Mesenchymal stem cell (in vitro differentiated cells and primary cell): ENCODE measurements at regions not wholly inside any gene's neighbourhood (a gene's known extent, or its start where the extent isn't known, plus 50 kb on each side); places are given as distances from the start of the nearest gene placed in this dataset.
"Not testable (repeated sequence)": the region's sequence is repeated elsewhere in the genome, so short reads cannot be mapped to it uniquely, and the experiment has no call there.

Experiments used
- DNase-seq: peaks from one replicate; pipeline ENCODE4 v3.0.0-alpha.2; 2013
- H2AFZ ChIP-seq: one replicate; pipeline ENCODE4 v1.6.1; 2013; ENCODE audit warnings: low read depth, mild to moderate bottlenecking, control low read depth, inconsistent platforms, low read length, moderate library complexity
- H2AK5ac ChIP-seq: 2 replicates; pipeline ENCODE4 v1.6.1; 2013; ENCODE audit warnings: low read length, moderate library complexity, mild to moderate bottlenecking, inconsistent platforms; ENCODE audit not compliant: severe bottlenecking
- H2BK120ac ChIP-seq: one replicate; pipeline ENCODE4 v1.6.1; 2013; ENCODE audit warnings: low read depth, mild to moderate bottlenecking, inconsistent platforms, low read length, moderate library complexity
- H2BK12ac ChIP-seq, 2 experiments: one replicate each; pipeline ENCODE4 v1.6.1; 2013; ENCODE audit warnings: inconsistent platforms in 2 of 2, low read length in 2 of 2, mild to moderate bottlenecking in 2 of 2, moderate library complexity in 2 of 2, control low read depth in 1 of 2
- H2BK15ac ChIP-seq: one replicate; pipeline ENCODE4 v1.6.1; 2013; ENCODE audit warnings: mild to moderate bottlenecking, low read depth, inconsistent platforms; ENCODE audit not compliant: poor library complexity, severe bottlenecking
- H2BK5ac ChIP-seq: 2 replicates; pipeline ENCODE4 v1.6.1; 2013; ENCODE audit warnings: low read depth, mild to moderate bottlenecking, low read length, control low read depth, inconsistent platforms; ENCODE audit not compliant: poor library complexity, severe bottlenecking
- H3K14ac ChIP-seq, 2 experiments: one replicate each; pipeline ENCODE4 v1.6.1; 2013; ENCODE audit warnings: inconsistent platforms in 2 of 2, low read length in 2 of 2, control low read depth in 1 of 2, mild to moderate bottlenecking in 1 of 2, moderate library complexity in 1 of 2
- H3K18ac ChIP-seq, 2 experiments: one replicate each; pipeline ENCODE4 v1.6.1; 2013; ENCODE audit warnings: inconsistent platforms in 2 of 2, low read length in 2 of 2, control low read depth in 1 of 2, low read depth in 1 of 2, mild to moderate bottlenecking in 1 of 2
- H3K23ac ChIP-seq, 2 experiments: one replicate each; pipeline ENCODE4 v1.6.1; 2013; ENCODE audit warnings: inconsistent platforms in 2 of 2, low read length in 2 of 2, mild to moderate bottlenecking in 2 of 2, moderate library complexity in 2 of 2, control low read depth in 1 of 2
- H3K27ac ChIP-seq: 2 replicates; pipeline ENCODE4 v1.5.1; 2013; ENCODE audit warnings: mild to moderate bottlenecking, moderate library complexity, low read length, control low read depth, inconsistent platforms; ENCODE audit not compliant: poor library complexity, severe bottlenecking
- H3K27me3 ChIP-seq, 2 experiments: 2 replicates each; pipeline versions ENCODE4 v1.6.1 to v1.7.0; 2013; ENCODE audit warnings: low read length in 2 of 2, mild to moderate bottlenecking in 2 of 2, moderate library complexity in 2 of 2, control low read depth in 1 of 2, inconsistent platforms in 1 of 2; ENCODE audit not compliant: control insufficient read depth in 1 of 2, insufficient read depth in 1 of 2
- H3K36me3 ChIP-seq, 2 experiments: 2 replicates each; pipeline versions ENCODE4 v1.6.1 to v1.7.0; 2013; ENCODE audit warnings: low read length in 2 of 2, control low read depth in 1 of 2, inconsistent platforms in 1 of 2, low read depth in 1 of 2, mild to moderate bottlenecking in 1 of 2; ENCODE audit not compliant: insufficient read depth in 2 of 2, control insufficient read depth in 1 of 2
- H3K4ac ChIP-seq, 2 experiments: one replicate each; pipeline ENCODE4 v1.6.1; 2013; ENCODE audit warnings: inconsistent platforms in 2 of 2, low read length in 2 of 2, mild to moderate bottlenecking in 2 of 2, moderate library complexity in 2 of 2, control low read depth in 1 of 2, low read depth in 1 of 2
- H3K4me1 ChIP-seq: 2 replicates; pipeline ENCODE4 v1.6.1; 2013; ENCODE audit warnings: low read depth, low read length, control low read depth; ENCODE audit not compliant: control insufficient read depth, insufficient read depth
- H3K4me2 ChIP-seq: 2 replicates; pipeline ENCODE4 v1.6.1; 2013; ENCODE audit warnings: low read length, mild to moderate bottlenecking, inconsistent platforms; ENCODE audit not compliant: poor library complexity, severe bottlenecking
- H3K4me3 ChIP-seq, 2 experiments: 2 replicates each; pipeline versions ENCODE4 v1.5.1 to v1.7.0; 2013; ENCODE audit warnings: low read length in 2 of 2, mild to moderate bottlenecking in 2 of 2, control low read depth in 1 of 2, low read depth in 1 of 2; ENCODE audit not compliant: insufficient read depth in 1 of 2
- H3K79me1 ChIP-seq: replicated peaks from 2 replicates; pipeline ENCODE4 v1.6.1; 2013; ENCODE audit warnings: mild to moderate bottlenecking, control low read depth, low read length, inconsistent platforms; ENCODE audit not compliant: poor library complexity, severe bottlenecking
- H3K9ac ChIP-seq: 2 replicates; pipeline ENCODE4 v1.7.0; 2013; ENCODE audit warnings: mild to moderate bottlenecking, low read length, moderate library complexity
- H3K9me3 ChIP-seq: 2 replicates; pipeline ENCODE4 v1.7.0; 2013; ENCODE audit warnings: mild to moderate bottlenecking, low read length; ENCODE audit not compliant: control insufficient read depth
- H4K8ac ChIP-seq: one replicate; pipeline ENCODE4 v1.6.1; 2013; ENCODE audit warnings: inconsistent platforms, mild to moderate bottlenecking, low read length, moderate library complexity
- H4K91ac ChIP-seq: one replicate; pipeline ENCODE4 v1.6.1; 2013; ENCODE audit warnings: mild to moderate bottlenecking, low read length, inconsistent platforms
- WGBS: methylation state at CpG from one replicate; pipeline ENCODE4 v1.1.7; 2013; ENCODE audit warnings: mixed read lengths; 5-methylcytosine and 5-hydroxymethylcytosine counted together

DNA sequence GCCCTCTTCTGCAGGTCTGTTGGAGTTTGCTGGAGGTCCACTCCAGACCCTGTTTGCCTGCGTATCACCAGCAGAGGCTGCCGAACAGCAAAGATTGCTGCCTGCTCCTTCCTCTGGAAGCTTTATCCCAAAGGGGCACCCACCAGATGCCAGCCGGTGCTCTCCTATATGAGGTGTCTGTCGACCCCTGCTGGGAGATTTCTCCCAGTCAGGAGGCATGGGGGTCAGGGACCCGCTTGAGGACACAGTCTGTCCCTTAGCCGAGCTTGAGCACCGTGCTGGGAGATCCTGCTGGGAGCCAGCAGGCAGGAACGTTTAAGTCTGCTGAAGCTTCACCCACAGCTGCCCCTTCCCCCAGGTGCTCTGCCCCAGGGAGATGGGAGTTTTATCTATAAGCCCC lies 402.7 kb downstream of the USP25 start:
- not testable (repeated sequence) for H3K14ac ChIP-seq, H3K27ac ChIP-seq, H2AK5ac ChIP-seq, H4K8ac ChIP-seq, DNase-seq, H2BK12ac ChIP-seq, H2AFZ ChIP-seq, H2BK5ac ChIP-seq, H3K27me3 ChIP-seq, H3K79me1 ChIP-seq, H3K9ac ChIP-seq, H2BK120ac ChIP-seq, H4K91ac ChIP-seq, H3K36me3 ChIP-seq, H3K4me2 ChIP-seq, H3K4me1 ChIP-seq, H3K9me3 ChIP-seq, H2BK15ac ChIP-seq, H3K23ac ChIP-seq, H3K4ac ChIP-seq, H3K4me3 ChIP-seq, H3K18ac ChIP-seq
- WGBS = 70% methylated on average over 8 of the region's 8 CpGs

DNA sequence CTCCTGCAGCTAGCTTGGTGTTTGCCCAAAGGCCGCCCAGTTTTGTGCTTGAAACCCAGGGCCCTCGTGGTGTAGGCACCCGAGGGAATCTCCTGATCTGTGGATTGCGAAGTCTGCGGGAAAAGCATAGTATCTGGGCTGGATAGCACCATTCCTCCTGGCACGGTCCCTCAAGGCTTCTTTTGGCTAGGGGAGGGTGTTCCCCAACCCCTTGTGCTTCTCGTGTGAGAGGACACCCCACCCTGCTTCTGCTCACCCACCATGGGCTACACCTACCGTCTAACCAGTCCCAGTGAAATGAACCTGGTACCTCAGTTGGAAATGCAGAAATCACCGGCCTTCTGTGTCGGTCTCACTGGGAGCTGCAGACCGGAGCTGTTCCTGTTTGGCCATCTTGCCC lies 403.5 kb downstream of the USP25 start:
- Histone ChIP-seq H3K27ac (no peak overlapping the region), H3K18ac (no peak overlapping the region), H2BK120ac (no peak overlapping the region), H2BK15ac (no peak overlapping the region), H3K27me3 (no peaks in the 10 kb centered on the region), H3K4me3 (no peak overlapping the region), H3K4me2 (no peak overlapping the region), H2AK5ac (no peak overlapping the region), H3K9ac (no peak overlapping the region), H3K36me3 (no peaks in the 10 kb centered on the region), H4K8ac (no peak overlapping the region), H2BK5ac (no peak overlapping the region), H3K79me1 (no peaks in the 10 kb centered on the region), H2AFZ (no peak overlapping the region), H3K9me3 (no peaks in the 10 kb centered on the region), H4K91ac (no peak overlapping the region), H3K4ac (no peak overlapping the region), H3K14ac (no peak overlapping the region), H3K4me1 (no peaks in the 10 kb centered on the region), H2BK12ac (no peak overlapping the region), H3K23ac (no peak overlapping the region)
- no peak for DNase-seq
- 88% methylated on average over 11 of the region's 11 CpGs for WGBS

DNA sequence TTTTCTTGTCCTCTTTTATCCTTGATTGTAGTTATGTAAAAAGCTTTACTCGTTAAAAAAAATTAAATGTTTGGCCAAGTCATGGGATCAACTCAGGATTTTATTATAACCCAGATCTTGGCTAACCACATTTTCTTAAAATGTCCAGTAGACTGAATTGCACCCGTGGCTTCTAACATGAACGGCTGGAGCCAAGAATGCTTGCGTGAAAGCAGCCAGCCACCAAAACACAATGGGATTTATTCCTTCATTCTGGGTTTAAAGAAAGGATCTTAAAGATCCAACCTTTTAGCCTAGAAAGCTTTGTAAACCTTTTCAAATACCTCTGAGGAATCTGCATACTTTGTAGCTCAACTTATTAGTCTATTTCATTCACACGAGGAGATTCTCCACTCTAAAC lies 404.4 kb downstream of the USP25 start:
- no peak overlapping the region for H4K8ac ChIP-seq
- no peak overlapping the region for H2AK5ac ChIP-seq
- no peak overlapping the region for H3K23ac ChIP-seq
- H3K14ac ChIP-seq = no peak overlapping the region
- no peak overlapping the region for H2BK12ac ChIP-seq
- no peak overlapping the region for H3K4ac ChIP-seq
- no peak overlapping the region for H2AFZ ChIP-seq
- no peaks in the 10 kb centered on the region for H3K79me1 ChIP-seq
- no peaks in the 10 kb centered on the region for H3K36me3 ChIP-seq
- H3K4me1 ChIP-seq = no peaks in the 10 kb centered on the region
- WGBS = 79% methylated on average over 4 of the region's 5 CpGs
- no peak overlapping the region for H3K18ac ChIP-seq
- H3K9ac ChIP-seq = no peak overlapping the region
- no peaks in the 10 kb centered on the region for H3K27me3 ChIP-seq
- no peaks in the 10 kb centered on the region for H3K9me3 ChIP-seq
- no peak overlapping the region for H4K91ac ChIP-seq
- no peak for DNase-seq
- H3K27ac ChIP-seq = no peak overlapping the region
- H2BK120ac ChIP-seq = no peak overlapping the region
- H3K4me2 ChIP-seq = no peak overlapping the region
- H2BK15ac ChIP-seq = no peak overlapping the region
- H2BK5ac ChIP-seq = no peak overlapping the region
- H3K4me3 ChIP-seq = no peak overlapping the region

DNA sequence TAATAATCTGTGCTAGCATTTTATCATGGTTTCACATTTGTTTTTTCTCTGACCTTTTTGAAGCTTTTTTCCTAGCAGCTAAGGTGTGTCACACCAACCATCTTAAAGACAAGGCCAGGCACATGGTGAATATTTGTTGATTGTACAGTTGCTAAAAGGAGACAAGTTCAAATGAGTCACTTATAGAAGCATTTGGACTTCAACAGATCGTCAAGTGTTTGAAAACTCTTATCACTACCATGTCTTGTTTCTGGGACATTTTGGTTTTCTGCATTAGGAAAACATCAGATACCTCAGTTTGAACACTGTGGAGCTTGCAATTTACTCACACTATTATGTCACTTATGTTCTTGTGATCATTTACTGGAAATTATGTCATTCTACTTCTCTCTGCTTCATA lies 407.3 kb downstream of the USP25 start:
- Histone ChIP-seq H2BK120ac (no peak overlapping the region), H4K91ac (no peak overlapping the region), H3K4ac (no peak overlapping the region), H3K4me3 (no peak overlapping the region), H4K8ac (no peak overlapping the region), H3K18ac (no peak overlapping the region), H2AFZ (no peak overlapping the region), H2AK5ac (no peak overlapping the region), H2BK5ac (no peak overlapping the region), H3K23ac (no peak overlapping the region), H3K4me1 (no peaks in the 10 kb centered on the region), H3K36me3 (no peaks in the 10 kb centered on the region), H2BK12ac (no peak overlapping the region), H3K9ac (no peak overlapping the region), H3K27ac (no peak overlapping the region), H3K27me3 (no peaks in the 10 kb centered on the region), H3K4me2 (no peak overlapping the region), H2BK15ac (no peak overlapping the region), H3K9me3 (no peaks in the 10 kb centered on the region), H3K79me1 (no peaks in the 10 kb centered on the region), H3K14ac (no peak overlapping the region)
- WGBS = no CpG with 5 or more reads among the region's 1 CpG
- no peak for DNase-seq
